Progenitor cell of endocrine pancreas (in vitro differentiated cells): ENCODE measurements at regions not wholly inside any gene's neighbourhood (a gene's known extent, or its start where the extent isn't known, plus 50 kb on each side); places are given as distances from the start of the nearest gene placed in this dataset.

Experiments
- DNase-seq: peaks from one replicate; pipeline ENCODE4 v3.0.0; 2021; ENCODE audit warnings: low spot score; ENCODE audit not compliant: unreplicated experiment
- H3K27ac Mint-ChIP-seq: 2 replicates; pipeline ENCODE4 v1.8.0; 2021; ENCODE audit warnings: mild to moderate bottlenecking, moderate library complexity, mixed read lengths
- H3K27me3 Mint-ChIP-seq: 2 replicates; pipeline ENCODE4 v1.8.0; 2021; ENCODE audit warnings: mixed read lengths
- H3K36me3 Mint-ChIP-seq: 2 replicates; pipeline ENCODE4 v1.8.0; 2022; ENCODE audit warnings: mixed read lengths; ENCODE audit not compliant: insufficient read depth
- H3K4me1 Mint-ChIP-seq: 2 replicates; pipeline ENCODE4 v1.8.0; 2021; ENCODE audit warnings: low read depth, mixed read lengths
- H3K4me3 Mint-ChIP-seq: 2 replicates; pipeline ENCODE4 v1.8.0; 2021; ENCODE audit warnings: low read depth, mild to moderate bottlenecking, moderate library complexity, mixed read lengths
- H3K9me3 Mint-ChIP-seq: 2 replicates; pipeline ENCODE4 v1.8.0; 2021; ENCODE audit warnings: low read depth, mixed read lengths
- TF ChIP-seq, protein P1 (sequence below): fragments of 200-600 bp; sonication (generic); IDR thresholded peaks from one replicate; pipeline ENCODE4 v1.5.0; 2021; ENCODE audit warnings: antibody characterized with exemption, mild to moderate bottlenecking; ENCODE audit not compliant: unreplicated experiment

DNA sequence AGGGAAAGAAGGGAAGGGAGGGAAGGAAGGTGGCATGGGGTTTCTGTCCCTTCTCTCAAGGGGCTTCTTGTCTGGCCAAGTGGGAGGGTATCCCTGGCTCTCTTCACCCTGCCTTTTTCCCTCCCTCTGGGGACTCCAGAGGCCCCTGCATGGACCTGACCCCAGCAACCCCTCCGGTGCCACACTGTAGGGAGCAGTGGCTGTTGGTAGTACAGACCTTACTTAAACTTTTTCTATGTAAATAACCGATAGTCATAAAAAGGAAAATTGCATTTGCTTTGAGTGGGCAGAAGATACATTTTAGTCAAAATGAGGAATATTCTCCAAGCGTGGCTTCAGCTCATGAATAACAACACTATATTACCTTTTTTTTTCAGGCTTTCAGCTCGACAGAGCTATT, 1384.0 kb downstream of the BRD1 start:
- H3K27ac Mint-ChIP-seq: no peak overlapping the region
- H3K4me1 Mint-ChIP-seq: no peaks in the 10 kb centered on the region
- no peak overlapping the region for H3K4me3 Mint-ChIP-seq
- no peaks in the 10 kb centered on the region for H3K36me3 Mint-ChIP-seq
- TF ChIP-seq, protein P1, sequence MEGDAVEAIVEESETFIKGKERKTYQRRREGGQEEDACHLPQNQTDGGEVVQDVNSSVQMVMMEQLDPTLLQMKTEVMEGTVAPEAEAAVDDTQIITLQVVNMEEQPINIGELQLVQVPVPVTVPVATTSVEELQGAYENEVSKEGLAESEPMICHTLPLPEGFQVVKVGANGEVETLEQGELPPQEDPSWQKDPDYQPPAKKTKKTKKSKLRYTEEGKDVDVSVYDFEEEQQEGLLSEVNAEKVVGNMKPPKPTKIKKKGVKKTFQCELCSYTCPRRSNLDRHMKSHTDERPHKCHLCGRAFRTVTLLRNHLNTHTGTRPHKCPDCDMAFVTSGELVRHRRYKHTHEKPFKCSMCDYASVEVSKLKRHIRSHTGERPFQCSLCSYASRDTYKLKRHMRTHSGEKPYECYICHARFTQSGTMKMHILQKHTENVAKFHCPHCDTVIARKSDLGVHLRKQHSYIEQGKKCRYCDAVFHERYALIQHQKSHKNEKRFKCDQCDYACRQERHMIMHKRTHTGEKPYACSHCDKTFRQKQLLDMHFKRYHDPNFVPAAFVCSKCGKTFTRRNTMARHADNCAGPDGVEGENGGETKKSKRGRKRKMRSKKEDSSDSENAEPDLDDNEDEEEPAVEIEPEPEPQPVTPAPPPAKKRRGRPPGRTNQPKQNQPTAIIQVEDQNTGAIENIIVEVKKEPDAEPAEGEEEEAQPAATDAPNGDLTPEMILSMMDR: no peak
- no peaks in the 10 kb centered on the region for H3K9me3 Mint-ChIP-seq
- H3K27me3 Mint-ChIP-seq: peaks cover 54% of the 10 kb centered on the region
- no peak for DNase-seq

DNA sequence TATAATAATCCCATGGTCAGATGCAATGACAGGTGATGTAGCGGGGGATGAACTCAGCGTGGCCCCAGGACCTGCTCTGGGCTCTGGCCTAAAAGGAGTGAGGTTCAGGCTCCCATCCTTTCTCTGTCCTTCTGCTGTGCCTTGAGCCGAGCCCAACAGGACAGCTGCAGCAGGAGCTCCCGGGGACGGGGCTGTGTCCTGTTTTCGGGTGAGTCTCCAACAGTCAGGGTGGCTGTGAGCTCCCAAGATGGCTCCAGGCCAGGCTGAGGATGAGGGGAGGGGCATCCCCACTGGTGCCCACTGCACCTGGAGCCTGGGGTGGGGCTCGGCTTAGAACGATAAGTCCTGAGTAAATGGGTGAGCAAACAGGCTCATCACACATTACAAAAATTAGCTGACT, 1385.0 kb downstream of the BRD1 start:
- Mint-ChIP-seq H3K4me1 (no peaks in the 10 kb centered on the region), H3K27ac (no peak overlapping the region), H3K27me3 (peaks cover 64% of the 10 kb centered on the region), H3K36me3 (no peaks in the 10 kb centered on the region), H3K4me3 (no peak overlapping the region), H3K9me3 (no peaks in the 10 kb centered on the region)
- no peak for DNase-seq
- TF ChIP-seq, protein P1: no peak

DNA sequence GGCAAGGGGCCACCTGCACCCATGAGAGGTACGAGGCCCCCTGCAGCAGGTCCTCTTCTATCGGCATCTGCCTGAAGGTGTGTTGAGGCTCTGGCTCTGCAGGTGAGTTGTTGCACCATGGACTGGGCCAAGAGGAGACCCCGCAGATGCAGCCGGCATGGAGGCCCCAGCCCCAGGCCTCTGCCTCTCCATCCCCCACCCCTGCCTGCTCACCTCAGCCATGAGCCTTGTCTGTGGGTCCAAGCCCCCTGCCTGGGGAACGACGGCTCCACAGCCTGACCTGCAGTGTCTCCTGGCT, 1386.2 kb downstream of the BRD1 start:
- Mint-ChIP-seq H3K27ac (no peak overlapping the region), H3K27me3 (peaks cover 76% of the 10 kb centered on the region), H3K36me3 (no peaks in the 10 kb centered on the region), H3K4me3 (no peak overlapping the region), H3K4me1 (no peaks in the 10 kb centered on the region), H3K9me3 (no peaks in the 10 kb centered on the region)
- DNase-seq: no peak
- TF ChIP-seq, protein P1: no peak

DNA sequence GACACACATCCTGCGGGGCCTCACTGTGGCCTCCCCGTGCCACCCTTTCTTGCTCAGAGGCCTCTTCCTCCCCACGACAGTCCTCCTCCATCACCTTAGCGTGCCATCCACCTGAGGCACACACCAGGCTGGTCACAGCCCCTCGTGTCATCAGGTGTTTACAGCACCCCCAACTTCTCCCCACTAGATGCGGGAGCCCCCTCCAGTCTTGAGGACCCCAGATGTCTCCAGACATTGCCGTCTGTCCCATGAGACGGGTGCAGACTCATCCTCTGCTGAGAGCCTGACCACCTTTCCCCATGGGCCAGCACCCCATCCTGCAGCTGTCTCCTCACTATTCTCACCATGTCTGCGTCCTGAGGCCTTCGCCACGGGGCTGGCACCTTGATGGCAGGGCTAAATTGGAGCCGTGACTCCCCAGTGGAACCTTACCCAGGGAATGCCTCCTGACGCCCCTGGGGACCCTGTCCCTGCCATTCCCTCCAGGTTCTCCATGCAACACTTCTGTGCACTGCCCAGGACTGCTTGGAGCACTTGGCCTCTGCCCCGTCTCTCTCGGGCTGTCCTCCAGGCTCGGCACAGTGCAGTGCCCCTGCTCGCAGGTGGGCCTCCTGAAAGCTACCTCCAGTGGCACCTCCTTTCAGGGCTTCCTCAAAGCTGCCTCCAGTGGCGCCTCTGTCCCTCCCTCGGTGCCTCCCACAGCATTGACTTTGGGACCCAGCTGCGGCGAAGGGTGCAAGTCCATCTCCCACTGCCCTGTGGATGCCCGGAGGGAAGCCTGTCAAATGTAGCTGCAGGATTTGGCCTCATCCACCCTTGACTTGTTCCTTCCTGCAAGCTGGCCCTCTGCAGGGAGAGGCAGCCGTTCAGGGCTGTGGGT, 1386.8 kb downstream of the BRD1 start:
- Mint-ChIP-seq H3K36me3 (no peaks in the 10 kb centered on the region), H3K4me3 (no peak overlapping the region), H3K9me3 (no peaks in the 10 kb centered on the region), H3K27ac (no peak overlapping the region), H3K27me3 (peaks cover 81% of the 10 kb centered on the region), H3K4me1 (no peaks in the 10 kb centered on the region)
- TF ChIP-seq, protein P1: no peak
- DNase-seq: no peak

DNA sequence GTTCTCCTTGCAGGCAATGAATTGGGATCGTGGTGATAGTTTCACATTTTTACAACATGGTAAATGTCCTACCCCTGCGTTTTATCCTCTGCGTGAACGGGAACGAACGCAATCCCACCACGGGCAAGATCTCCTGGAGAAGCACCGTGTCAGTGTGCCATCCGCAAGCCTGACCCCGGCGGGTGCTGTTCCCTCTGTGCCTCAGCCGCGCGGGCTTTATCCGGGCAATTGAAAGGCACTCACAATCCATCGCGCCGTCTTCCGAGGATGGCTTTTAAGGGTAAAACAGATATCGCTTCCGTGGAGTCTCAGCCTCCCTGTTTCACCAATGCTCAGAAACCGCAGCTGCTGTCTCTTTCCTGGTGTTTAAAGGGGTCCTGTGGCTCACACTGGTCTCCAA, 1387.5 kb downstream of the BRD1 start:
- no peaks in the 10 kb centered on the region for H3K4me1 Mint-ChIP-seq
- DNase-seq: no peak
- H3K36me3 Mint-ChIP-seq: no peaks in the 10 kb centered on the region
- H3K27me3 Mint-ChIP-seq: peaks cover 84% of the 10 kb centered on the region
- H3K27ac Mint-ChIP-seq: no peak overlapping the region
- TF ChIP-seq, protein P1: no peak
- no peak overlapping the region for H3K4me3 Mint-ChIP-seq
- H3K9me3 Mint-ChIP-seq: no peaks in the 10 kb centered on the region
